A673 (cell line): ENCODE measurements at regions not wholly inside any gene's neighbourhood (a gene's known extent, or its start where the extent isn't known, plus 50 kb on each side); places are given as distances from the start of the nearest gene placed in this dataset.

ENCODE experiments used
- EZH2 ChIP-seq: fragments of 200-600 bp; sonication (generic); IDR thresholded peaks from 2 replicates; pipeline ENCODE4 v1.6.1; 2017; ENCODE audit warnings: borderline replicate concordance, low read depth, mild to moderate bottlenecking, mixed read lengths, antibody characterized with exemption, low read length; ENCODE audit not compliant: poor library complexity, severe bottlenecking
- TF ChIP-seq, protein P1 (sequence below): fragments of 300-800, 200-600 bp; sonication (generic); conservative IDR thresholded peaks from 2 replicates; pipeline ENCODE4 v1.5.1; 2017; ENCODE audit warnings: low read depth, mild to moderate bottlenecking, antibody characterized with exemption, low read length, moderate library complexity, mixed read lengths

DNA sequence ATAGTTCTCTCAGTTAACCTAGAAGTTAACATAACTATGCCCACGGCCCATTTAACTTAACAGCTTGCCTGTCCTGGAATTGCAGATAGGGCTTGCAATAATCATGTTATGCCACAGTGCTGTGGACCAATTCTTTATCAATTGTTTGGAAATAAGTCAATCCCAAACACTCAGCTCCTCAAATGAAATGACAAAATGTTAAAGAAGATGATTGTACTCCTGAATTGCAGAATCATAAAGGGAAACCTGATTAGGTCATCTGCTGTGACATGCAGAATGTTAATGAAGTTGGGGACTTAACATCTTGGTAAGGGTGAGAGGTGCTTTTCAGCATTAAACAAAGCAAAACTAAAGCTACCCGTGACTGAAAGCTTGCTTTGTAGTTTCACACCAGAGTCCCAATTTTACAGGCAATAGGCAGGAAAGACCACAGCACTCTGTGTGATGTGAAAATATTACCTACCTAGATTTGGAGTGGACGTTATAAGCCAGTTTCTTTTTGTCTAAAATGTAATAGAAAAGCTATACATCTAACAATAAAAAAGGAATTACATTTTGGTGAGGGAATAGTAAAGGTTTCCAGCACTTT is 364.0 kb downstream of the GPD2 start:
- TF ChIP-seq, protein P1, sequence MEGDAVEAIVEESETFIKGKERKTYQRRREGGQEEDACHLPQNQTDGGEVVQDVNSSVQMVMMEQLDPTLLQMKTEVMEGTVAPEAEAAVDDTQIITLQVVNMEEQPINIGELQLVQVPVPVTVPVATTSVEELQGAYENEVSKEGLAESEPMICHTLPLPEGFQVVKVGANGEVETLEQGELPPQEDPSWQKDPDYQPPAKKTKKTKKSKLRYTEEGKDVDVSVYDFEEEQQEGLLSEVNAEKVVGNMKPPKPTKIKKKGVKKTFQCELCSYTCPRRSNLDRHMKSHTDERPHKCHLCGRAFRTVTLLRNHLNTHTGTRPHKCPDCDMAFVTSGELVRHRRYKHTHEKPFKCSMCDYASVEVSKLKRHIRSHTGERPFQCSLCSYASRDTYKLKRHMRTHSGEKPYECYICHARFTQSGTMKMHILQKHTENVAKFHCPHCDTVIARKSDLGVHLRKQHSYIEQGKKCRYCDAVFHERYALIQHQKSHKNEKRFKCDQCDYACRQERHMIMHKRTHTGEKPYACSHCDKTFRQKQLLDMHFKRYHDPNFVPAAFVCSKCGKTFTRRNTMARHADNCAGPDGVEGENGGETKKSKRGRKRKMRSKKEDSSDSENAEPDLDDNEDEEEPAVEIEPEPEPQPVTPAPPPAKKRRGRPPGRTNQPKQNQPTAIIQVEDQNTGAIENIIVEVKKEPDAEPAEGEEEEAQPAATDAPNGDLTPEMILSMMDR, result no peak
- no peak for TF ChIP-seq EZH2
